ENCODE measurements at regions not wholly inside any gene's neighbourhood (a gene's known extent, or its start where the extent isn't known, plus 50 kb on each side); places are given as distances from the start of the nearest gene placed in this dataset.
"Not testable (repeated sequence)": the region's sequence is repeated elsewhere in the genome, so short reads cannot be mapped to it uniquely, and the experiment has no call there.

DNA sequence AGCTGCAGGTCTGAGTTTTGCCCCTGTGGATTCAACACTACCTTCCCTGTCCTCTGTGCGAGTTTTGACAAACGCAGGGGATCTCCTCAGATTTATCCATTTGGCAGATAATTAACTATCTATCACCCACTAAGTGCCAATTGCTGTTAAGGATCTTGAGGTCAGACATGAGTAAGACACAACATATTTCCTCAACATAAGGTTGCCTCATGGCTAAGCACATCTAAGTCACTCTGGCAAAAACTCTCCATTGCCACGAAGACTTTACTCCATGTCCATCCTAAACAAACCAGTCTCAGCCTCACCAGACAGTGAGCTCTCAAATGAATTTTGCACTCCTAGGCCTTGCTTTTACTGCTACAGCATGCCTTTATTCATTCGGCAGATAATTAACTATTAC, 408.4 kb downstream of the MAFB start:
- peaks cover 0 to 5% (median 0%) of the 10 kb centered on the region in 5 experiments for H3K27me3 ChIP-seq (replicated peaks in 2 of 5; ENCODE audit: control insufficient read depth in 4 of 5, insufficient read depth in 5 of 5, low read length in 4 of 5)
- DNase-seq, result no peak
- WGBS (ENCODE audit: insufficient coverage), result 100% methylated on average over 3 of the region's 4 CpGs

DNA sequence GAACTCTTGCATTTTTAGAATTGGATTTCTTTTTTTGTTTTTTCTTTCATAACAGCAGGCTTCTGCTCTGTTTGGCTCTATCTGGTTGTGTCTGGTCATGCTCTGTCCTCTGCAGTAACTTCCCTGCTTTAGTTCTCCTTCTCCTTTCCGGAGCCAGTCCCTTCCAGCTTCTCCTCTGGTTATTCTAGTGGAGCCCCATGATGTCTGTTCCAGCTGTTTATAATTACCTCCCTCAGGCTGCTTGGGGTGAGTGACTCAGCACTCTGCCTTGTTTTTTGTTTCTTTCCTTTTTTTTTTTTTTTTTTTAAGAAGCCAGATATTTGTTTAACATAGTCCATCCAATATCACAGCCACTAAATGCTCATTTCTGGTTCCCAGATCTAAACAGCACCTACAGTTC, 409.6 kb downstream of the MAFB start:
- H3K36me3 ChIP-seq (ENCODE audit: control insufficient read depth in 4 of 4, insufficient read depth in 4 of 4, low read length in 3 of 4), result no peaks in the 10 kb centered on the region
- ChIA-PET CTCF (interaction anchor here (1.2 kb wide), 1 partner anchor 15 kb away, joined by 4 read pairs; no protein-coding TSS in a partner anchor), POLR2A (no interaction called here)
- peak in 2 of 3 donors; percentile 14 to 27 for DNase-seq
- H3K4me1 ChIP-seq (ENCODE audit: control extremely low read depth in 1 of 4, control insufficient read depth in 4 of 4, insufficient read depth in 4 of 4, low read length in 3 of 4), result peaks cover 0 to 9% (median 0%) of the 10 kb centered on the region in 4 experiments
- 0% methylated on average over 1 of the region's 1 CpG for WGBS (ENCODE audit: insufficient coverage)
- peaks cover 0 to 7% (median 0%) of the 10 kb centered on the region in 5 experiments for H3K27me3 ChIP-seq (replicated peaks in 2 of 5; ENCODE audit: control insufficient read depth in 4 of 5, insufficient read depth in 5 of 5, low read length in 4 of 5)
- H3K27ac ChIP-seq (ENCODE audit: insufficient read depth in 1 of 2, low read depth in 1 of 2, low read length in 2 of 2, poor library complexity in 1 of 2, severe bottlenecking in 2 of 2), result no peak overlapping the region
- H3K4me3 ChIP-seq (ENCODE audit: control insufficient read depth in 1 of 7, extremely low read depth in 1 of 7, insufficient read depth in 4 of 7, low read depth in 2 of 7, low read length in 6 of 7), result no peak overlapping the region
- peaks cover 0 to 3% (median 0%) of the 10 kb centered on the region in 5 experiments for H3K9me3 ChIP-seq (ENCODE audit: control extremely low read depth in 1 of 5, control insufficient read depth in 4 of 5, insufficient read depth in 2 of 5, low read depth in 1 of 5, low read length in 4 of 5)

More for the DNA sequence above, 408.4 kb downstream of the MAFB start:
- H3K36me3 ChIP-seq (ENCODE audit: control insufficient read depth in 4 of 4, insufficient read depth in 4 of 4, low read length in 3 of 4), result no peaks in the 10 kb centered on the region
- ChIA-PET CTCF (no interaction called here), POLR2A (no interaction called here)
- peaks cover 0 to 3% (median 0%) of the 10 kb centered on the region in 5 experiments for H3K9me3 ChIP-seq (ENCODE audit: control extremely low read depth in 1 of 5, control insufficient read depth in 4 of 5, insufficient read depth in 2 of 5, low read depth in 1 of 5, low read length in 4 of 5)
- peaks cover 0 to 9% (median 0%) of the 10 kb centered on the region in 4 experiments for H3K4me1 ChIP-seq (ENCODE audit: control extremely low read depth in 1 of 4, control insufficient read depth in 4 of 4, insufficient read depth in 4 of 4, low read length in 3 of 4)
- H3K4me3 ChIP-seq (ENCODE audit: control insufficient read depth in 1 of 7, extremely low read depth in 1 of 7, insufficient read depth in 4 of 7, low read depth in 2 of 7, low read length in 6 of 7), result no peak overlapping the region
- H3K27ac ChIP-seq (ENCODE audit: insufficient read depth in 1 of 2, low read depth in 1 of 2, low read length in 2 of 2, poor library complexity in 1 of 2, severe bottlenecking in 2 of 2), result no peak overlapping the region

DNA sequence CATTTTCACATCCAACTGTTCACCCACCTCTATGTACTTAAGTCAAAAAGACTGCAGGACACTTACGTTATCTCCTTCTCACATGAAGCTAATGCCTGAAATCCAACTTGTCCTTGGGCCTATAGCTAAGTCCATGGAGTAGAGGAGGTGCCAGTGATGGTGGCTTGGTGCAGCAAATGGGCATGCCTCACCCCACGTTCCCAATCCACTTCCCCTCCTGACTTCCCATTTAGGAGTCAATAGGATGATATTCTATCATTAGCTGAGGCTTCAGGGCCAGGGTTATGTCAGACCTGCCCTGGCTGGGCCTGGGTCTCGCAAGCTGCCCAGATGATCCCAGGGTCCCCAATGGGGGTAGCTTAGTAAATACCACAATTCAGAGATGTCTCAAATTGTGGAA, 410.4 kb downstream of the MAFB start:
- WGBS (ENCODE audit: insufficient coverage), result 100% methylated on average over 2 of the region's 3 CpGs
- DNase-seq, result no peak
- H3K9me3 ChIP-seq (ENCODE audit: control extremely low read depth in 1 of 5, control insufficient read depth in 4 of 5, insufficient read depth in 2 of 5, low read depth in 1 of 5, low read length in 4 of 5), result peaks cover 0 to 3% (median 0%) of the 10 kb centered on the region in 5 experiments
- H3K36me3 ChIP-seq (ENCODE audit: control insufficient read depth in 4 of 4, insufficient read depth in 4 of 4, low read length in 3 of 4), result no peaks in the 10 kb centered on the region
- ChIA-PET CTCF (interaction anchor here (1.2 kb wide), 1 partner anchor 14 kb away, joined by 4 read pairs; no protein-coding TSS in a partner anchor), POLR2A (no interaction called here)
- no peak overlapping the region for H3K27ac ChIP-seq (ENCODE audit: insufficient read depth in 1 of 2, low read depth in 1 of 2, low read length in 2 of 2, poor library complexity in 1 of 2, severe bottlenecking in 2 of 2)
- peaks cover 0 to 9% (median 0%) of the 10 kb centered on the region in 4 experiments for H3K4me1 ChIP-seq (ENCODE audit: control extremely low read depth in 1 of 4, control insufficient read depth in 4 of 4, insufficient read depth in 4 of 4, low read length in 3 of 4)
- H3K27me3 ChIP-seq (replicated peaks in 2 of 5; ENCODE audit: control insufficient read depth in 4 of 5, insufficient read depth in 5 of 5, low read length in 4 of 5), result peaks cover 0 to 7% (median 0%) of the 10 kb centered on the region in 5 experiments
- H3K4me3 ChIP-seq (ENCODE audit: control insufficient read depth in 1 of 7, extremely low read depth in 1 of 7, insufficient read depth in 4 of 7, low read depth in 2 of 7, low read length in 6 of 7), result no peak overlapping the region

DNA sequence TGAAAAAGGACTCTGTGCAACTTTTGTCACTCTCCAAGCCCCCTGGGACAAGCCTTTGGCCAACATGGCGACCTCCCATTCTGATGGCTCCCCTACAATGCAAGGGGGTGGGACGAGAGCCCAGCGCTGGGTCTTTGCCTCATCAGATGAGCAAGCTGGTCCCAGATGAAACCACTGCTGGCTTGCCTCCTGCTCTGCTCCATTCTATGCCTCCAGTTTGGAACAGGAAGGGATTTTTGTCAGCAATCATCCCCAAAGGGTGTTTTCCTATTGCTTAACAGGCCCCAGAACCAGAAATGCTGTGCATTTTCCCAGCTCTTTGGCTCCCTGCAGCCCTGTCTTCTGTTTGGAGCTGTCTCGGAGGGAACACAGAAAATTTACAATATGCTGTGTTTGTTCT, 412.7 kb downstream of the MAFB start:
- no peak for DNase-seq
- CTCF ChIA-PET, result interaction anchor here (1.6 kb wide), 1 partner anchor 9 kb away, joined by 4 read pairs; no protein-coding TSS in a partner anchor
- H3K36me3 ChIP-seq (ENCODE audit: control insufficient read depth in 4 of 4, insufficient read depth in 4 of 4, low read length in 3 of 4), result no peaks in the 10 kb centered on the region
- H3K27me3 ChIP-seq (replicated peaks in 2 of 5; ENCODE audit: control insufficient read depth in 4 of 5, insufficient read depth in 5 of 5, low read length in 4 of 5), result peaks cover 0 to 7% (median 0%) of the 10 kb centered on the region in 5 experiments
- H3K9me3 ChIP-seq (ENCODE audit: control extremely low read depth in 1 of 5, control insufficient read depth in 4 of 5, insufficient read depth in 2 of 5, low read depth in 1 of 5, low read length in 4 of 5), result peaks cover 0 to 3% (median 0%) of the 10 kb centered on the region in 5 experiments
- H3K4me1 ChIP-seq (ENCODE audit: control extremely low read depth in 1 of 4, control insufficient read depth in 4 of 4, insufficient read depth in 4 of 4, low read length in 3 of 4), result peaks cover 0 to 9% (median 0%) of the 10 kb centered on the region in 4 experiments
- H3K27ac ChIP-seq (ENCODE audit: insufficient read depth in 1 of 2, low read depth in 1 of 2, low read length in 2 of 2, poor library complexity in 1 of 2, severe bottlenecking in 2 of 2), result no peak overlapping the region
- H3K4me3 ChIP-seq (ENCODE audit: control insufficient read depth in 1 of 7, extremely low read depth in 1 of 7, insufficient read depth in 4 of 7, low read depth in 2 of 7, low read length in 6 of 7), result no peak overlapping the region
- 100% methylated on average over 4 of the region's 4 CpGs for WGBS (ENCODE audit: insufficient coverage)
- POLR2A ChIA-PET, result no interaction called here

DNA sequence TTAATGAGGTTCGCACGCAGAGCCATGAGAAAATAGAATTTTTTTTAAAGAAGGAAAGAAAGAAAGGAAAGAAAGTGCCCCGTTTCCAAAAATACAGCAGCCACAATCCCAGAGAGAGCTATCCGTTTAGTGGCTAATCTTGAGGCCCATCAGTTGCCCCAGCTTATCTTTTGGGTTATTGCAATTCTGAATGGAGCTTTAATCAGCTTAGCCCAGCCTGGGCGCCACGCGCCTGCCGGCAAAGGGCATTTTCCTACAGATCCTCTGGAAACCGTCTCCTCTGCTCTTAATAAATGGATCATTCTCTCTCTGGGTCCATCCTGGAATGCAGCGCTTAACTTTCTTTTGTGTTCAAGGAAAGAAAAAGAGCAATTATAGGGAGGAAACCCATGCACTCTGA, 413.3 kb downstream of the MAFB start:
- no peak overlapping the region for H3K27ac ChIP-seq (ENCODE audit: insufficient read depth in 1 of 2, low read depth in 1 of 2, low read length in 2 of 2, poor library complexity in 1 of 2, severe bottlenecking in 2 of 2)
- 87% methylated on average over 9 of the region's 10 CpGs for WGBS (ENCODE audit: insufficient coverage)
- H3K9me3 ChIP-seq (ENCODE audit: control extremely low read depth in 1 of 5, control insufficient read depth in 4 of 5, insufficient read depth in 2 of 5, low read depth in 1 of 5, low read length in 4 of 5), result peaks cover 0 to 3% (median 0%) of the 10 kb centered on the region in 5 experiments
- peaks cover 0 to 9% (median 0%) of the 10 kb centered on the region in 4 experiments for H3K4me1 ChIP-seq (ENCODE audit: control extremely low read depth in 1 of 4, control insufficient read depth in 4 of 4, insufficient read depth in 4 of 4, low read length in 3 of 4)
- H3K36me3 ChIP-seq (ENCODE audit: control insufficient read depth in 4 of 4, insufficient read depth in 4 of 4, low read length in 3 of 4), result no peaks in the 10 kb centered on the region
- peaks cover 0 to 7% (median 0%) of the 10 kb centered on the region in 5 experiments for H3K27me3 ChIP-seq (replicated peaks in 2 of 5; ENCODE audit: control insufficient read depth in 4 of 5, insufficient read depth in 5 of 5, low read length in 4 of 5)
- ChIA-PET CTCF (interaction anchor here (1.6 kb wide), 1 partner anchor 8 kb away, joined by 4 read pairs; no protein-coding TSS in a partner anchor), POLR2A (no interaction called here)
- DNase-seq, result no peak
- H3K4me3 ChIP-seq (ENCODE audit: control insufficient read depth in 1 of 7, extremely low read depth in 1 of 7, insufficient read depth in 4 of 7, low read depth in 2 of 7, low read length in 6 of 7), result no peak overlapping the region

DNA sequence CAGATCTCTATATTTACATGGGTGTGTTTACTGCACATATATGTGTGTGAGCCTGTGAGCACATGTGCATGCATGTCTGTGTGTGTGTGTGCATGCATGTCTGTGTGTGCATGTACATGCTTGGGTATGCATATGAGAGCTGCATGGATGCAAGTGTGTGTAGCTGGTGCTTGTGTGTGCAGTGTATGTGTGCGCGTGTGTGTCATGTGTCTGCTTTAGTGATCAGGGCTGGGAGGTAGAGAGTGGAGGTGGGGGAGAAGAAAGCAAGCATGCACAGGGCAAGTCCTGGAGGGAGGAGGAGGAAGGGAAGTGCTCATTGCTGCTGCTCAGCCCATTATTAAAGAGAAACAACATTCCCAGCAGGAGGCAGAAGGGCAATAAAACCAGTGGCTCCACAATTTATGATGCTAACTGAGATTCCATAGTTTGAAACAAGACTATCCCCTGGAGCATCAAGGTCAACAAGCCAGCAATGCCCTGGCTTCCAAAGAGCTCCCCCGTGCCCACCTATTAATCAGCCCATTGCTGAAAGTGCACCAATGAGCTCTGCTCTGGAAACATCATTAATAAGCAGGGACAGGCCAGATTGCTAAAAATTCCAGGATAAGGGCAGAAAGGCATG, 414.0 kb downstream of the MAFB start:
- Histone ChIP-seq H3K27me3 (replicated peaks in 2 of 5; ENCODE audit: control insufficient read depth in 4 of 5, insufficient read depth in 5 of 5, low read length in 4 of 5) (peaks cover 0 to 7% (median 0%) of the 10 kb centered on the region in 5 experiments), H3K4me3 (ENCODE audit: control insufficient read depth in 1 of 7, extremely low read depth in 1 of 7, insufficient read depth in 4 of 7, low read depth in 2 of 7, low read length in 6 of 7) (no peak overlapping the region), H3K27ac (ENCODE audit: insufficient read depth in 1 of 2, low read depth in 1 of 2, low read length in 2 of 2, poor library complexity in 1 of 2, severe bottlenecking in 2 of 2) (no peak overlapping the region), H3K4me1 (ENCODE audit: control extremely low read depth in 1 of 4, control insufficient read depth in 4 of 4, insufficient read depth in 4 of 4, low read length in 3 of 4) (peaks cover 0 to 9% (median 0%) of the 10 kb centered on the region in 4 experiments), H3K36me3 (ENCODE audit: control insufficient read depth in 4 of 4, insufficient read depth in 4 of 4, low read length in 3 of 4) (no peaks in the 10 kb centered on the region), H3K9me3 (ENCODE audit: control extremely low read depth in 1 of 5, control insufficient read depth in 4 of 5, insufficient read depth in 2 of 5, low read depth in 1 of 5, low read length in 4 of 5) (peaks cover 0 to 3% (median 0%) of the 10 kb centered on the region in 5 experiments)
- ChIA-PET CTCF (interaction anchor here (1.6 kb wide), 1 partner anchor 8 kb away, joined by 4 read pairs; no protein-coding TSS in a partner anchor), POLR2A (no interaction called here)
- DNase-seq, result no peak
- 88% methylated on average over 3 of the region's 3 CpGs for WGBS (ENCODE audit: insufficient coverage)

DNA sequence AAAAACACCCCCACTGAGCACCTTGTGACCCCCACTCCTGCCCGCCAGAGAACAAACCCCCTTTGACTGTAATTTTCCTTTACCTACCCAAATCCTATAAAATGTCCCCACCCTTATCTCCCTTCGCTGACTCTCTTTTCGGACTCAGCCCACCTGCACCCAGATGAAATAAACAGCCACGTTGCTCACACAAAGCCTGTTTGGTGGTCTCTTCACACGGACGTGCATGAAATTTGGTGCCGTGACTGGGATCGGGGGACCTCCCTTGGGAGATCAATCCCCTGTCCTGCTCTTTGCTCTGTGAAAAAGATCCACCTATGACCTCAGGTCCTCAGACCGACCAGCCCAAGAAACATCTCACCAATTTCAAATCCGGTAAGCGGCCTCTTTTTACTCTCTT, 419.8 kb downstream of the MAFB start:
- H3K36me3 ChIP-seq (ENCODE audit: control insufficient read depth in 4 of 4, insufficient read depth in 4 of 4, low read length in 3 of 4); POLR2A ChIA-PET; H3K4me1 ChIP-seq (ENCODE audit: control extremely low read depth in 1 of 4, control insufficient read depth in 4 of 4, insufficient read depth in 4 of 4, low read length in 3 of 4); DNase-seq; H3K9me3 ChIP-seq (ENCODE audit: control extremely low read depth in 1 of 5, control insufficient read depth in 4 of 5, insufficient read depth in 2 of 5, low read depth in 1 of 5, low read length in 4 of 5); H3K4me3 ChIP-seq (ENCODE audit: control insufficient read depth in 1 of 7, extremely low read depth in 1 of 7, insufficient read depth in 4 of 7, low read depth in 2 of 7, low read length in 6 of 7); CTCF ChIA-PET; H3K27ac ChIP-seq (ENCODE audit: insufficient read depth in 1 of 2, low read depth in 1 of 2, low read length in 2 of 2, poor library complexity in 1 of 2, severe bottlenecking in 2 of 2); H3K27me3 ChIP-seq (replicated peaks in 2 of 5; ENCODE audit: control insufficient read depth in 4 of 5, insufficient read depth in 5 of 5, low read length in 4 of 5): not testable (repeated sequence)
- no CpG with 5 or more reads among the region's 11 CpGs for WGBS (ENCODE audit: insufficient coverage)

Data from common myeloid progenitor, CD34-positive (primary cell).